H9 (cell line): ENCODE measurements at regions not wholly inside any gene's neighbourhood (a gene's known extent, or its start where the extent isn't known, plus 50 kb on each side); places are given as distances from the start of the nearest gene placed in this dataset.

Experiments used
- DNase-seq: peaks from one replicate; pipeline ENCODE4 v3.0.0-alpha.2; 2017
- H2AFZ ChIP-seq: one replicate; pipeline ENCODE4 v1.6.1; 2013; ENCODE audit warnings: mild to moderate bottlenecking, low read length, control low read depth, moderate library complexity
- H2AK5ac ChIP-seq: 2 replicates; pipeline ENCODE4 v1.6.1; 2013; ENCODE audit warnings: low read length, control low read depth, mixed read lengths; ENCODE audit not compliant: insufficient read length
- H2BK120ac ChIP-seq: one replicate; pipeline ENCODE4 v1.6.1; 2013; ENCODE audit warnings: low read depth, mild to moderate bottlenecking, low read length, control low read depth, inconsistent platforms; ENCODE audit not compliant: poor library complexity, severe bottlenecking
- H2BK12ac ChIP-seq: 2 replicates; pipeline ENCODE4 v1.6.1; 2013; ENCODE audit warnings: low read length, control low read depth, mixed read lengths, low read depth; ENCODE audit not compliant: insufficient read length
- H2BK15ac ChIP-seq: 2 replicates; pipeline ENCODE4 v1.6.1; 2013; ENCODE audit warnings: low read depth, low read length, control low read depth
- H2BK20ac ChIP-seq: one replicate; pipeline ENCODE4 v1.6.1; 2013; ENCODE audit warnings: low read depth, mild to moderate bottlenecking, low read length, control low read depth, inconsistent platforms; ENCODE audit not compliant: poor library complexity, severe bottlenecking
- H2BK5ac ChIP-seq: 2 replicates; pipeline ENCODE4 v1.6.1; 2013; ENCODE audit warnings: low read length, control low read depth, mixed read lengths; ENCODE audit not compliant: insufficient read length
- H3K14ac ChIP-seq: 2 replicates; pipeline ENCODE4 v1.6.1; 2013; ENCODE audit warnings: low read length, control low read depth; ENCODE audit not compliant: insufficient read depth
- H3K18ac ChIP-seq: 2 replicates; pipeline ENCODE4 v1.6.1; 2013; ENCODE audit warnings: low read depth, mild to moderate bottlenecking, mixed read lengths, low read length, control low read depth; ENCODE audit not compliant: insufficient read length
- H3K23ac ChIP-seq: 2 replicates; pipeline ENCODE4 v1.6.1; 2013; ENCODE audit warnings: low read length, control low read depth, mixed read lengths, low read depth; ENCODE audit not compliant: insufficient read length
- H3K23me2 ChIP-seq: 2 replicates; pipeline ENCODE4 v1.6.1; 2013; ENCODE audit warnings: low read depth, mild to moderate bottlenecking, mixed read lengths, low read length, control low read depth; ENCODE audit not compliant: insufficient read length, poor library complexity, severe bottlenecking
- H3K27ac ChIP-seq: 2 replicates; pipeline ENCODE4 v1.5.1; 2013; ENCODE audit warnings: low read length, control low read depth, mixed read lengths, low read depth; ENCODE audit not compliant: insufficient read length
- H3K27me3 ChIP-seq: 2 replicates; pipeline ENCODE4 v1.6.1; 2013; ENCODE audit warnings: low read length, control low read depth, inconsistent platforms; ENCODE audit not compliant: insufficient read depth
- H3K4ac ChIP-seq: 2 replicates; pipeline ENCODE4 v1.6.1; 2013; ENCODE audit warnings: low read depth, mild to moderate bottlenecking, control low read depth, inconsistent platforms, low read length, moderate library complexity
- H3K4me1 ChIP-seq: 2 replicates; pipeline ENCODE4 v1.6.1; 2013; ENCODE audit warnings: low read length, control low read depth, inconsistent platforms; ENCODE audit not compliant: insufficient read depth
- H3K4me2 ChIP-seq: 2 replicates; pipeline ENCODE4 v1.6.1; 2013; ENCODE audit warnings: low read length, control low read depth, mixed read lengths; ENCODE audit not compliant: insufficient read length, insufficient read depth
- H3K56ac ChIP-seq: 2 replicates; pipeline ENCODE4 v1.6.1; 2013; ENCODE audit warnings: low read depth, mild to moderate bottlenecking, mixed read lengths, low read length, control low read depth; ENCODE audit not compliant: insufficient read length
- H3K79me1 ChIP-seq: 2 replicates; pipeline ENCODE4 v1.6.1; 2013; ENCODE audit warnings: low read depth, mild to moderate bottlenecking, moderate library complexity, low read length, control low read depth, inconsistent platforms; ENCODE audit not compliant: insufficient read depth, poor library complexity, severe bottlenecking
- H3K79me2 ChIP-seq: 2 replicates; pipeline ENCODE4 v1.6.1; 2013; ENCODE audit warnings: low read length, control low read depth, inconsistent platforms; ENCODE audit not compliant: insufficient read depth
- H3K9ac ChIP-seq: 2 replicates; pipeline ENCODE4 v1.6.1; 2013; ENCODE audit warnings: low read length, control low read depth, mixed read lengths; ENCODE audit not compliant: insufficient read length; ENCODE audit errors: extremely low read depth
- H3K9me3 ChIP-seq: one replicate; pipeline ENCODE4 v1.6.1; 2013; ENCODE audit warnings: low read depth, low read length, inconsistent platforms; ENCODE audit not compliant: control insufficient read depth
- H3T11ph ChIP-seq: one replicate; pipeline ENCODE4 v1.6.1; 2013; ENCODE audit warnings: mild to moderate bottlenecking, low read length, control low read depth, inconsistent platforms
- H4K20me1 ChIP-seq: one replicate; pipeline ENCODE4 v1.6.1; 2013; ENCODE audit not compliant: control insufficient read depth, insufficient read length, insufficient read depth
- H4K5ac ChIP-seq: 2 replicates; pipeline ENCODE4 v1.6.1; 2013; ENCODE audit warnings: low read depth, mild to moderate bottlenecking, mixed read lengths, low read length, control low read depth; ENCODE audit not compliant: insufficient read length
- H4K8ac ChIP-seq: replicated peaks from 2 replicates; pipeline ENCODE4 v1.6.1; 2013; ENCODE audit warnings: low read length, control low read depth, mixed read lengths, low read depth; ENCODE audit not compliant: insufficient read length
- H4K91ac ChIP-seq: 2 replicates; pipeline ENCODE4 v1.6.1; 2013; ENCODE audit warnings: low read depth, mild to moderate bottlenecking, moderate library complexity, mixed read lengths, low read length, control low read depth; ENCODE audit not compliant: insufficient read length
- H3K27ac Mint-ChIP-seq, 3 experiments: 2 replicates in 2 of 3; 3 replicates in 1 of 3; pipeline ENCODE4 v1.8.0; 2020 to 2021; ENCODE audit warnings: mixed read lengths in 3 of 3, mild to moderate bottlenecking in 1 of 3, moderate library complexity in 1 of 3
- H3K27me3 Mint-ChIP-seq: 2 replicates; pipeline ENCODE4 v1.8.0; 2021; ENCODE audit warnings: low read depth, mild to moderate bottlenecking, moderate library complexity, mixed read lengths
- H3K36me3 Mint-ChIP-seq, 3 experiments: 2 replicates in 2 of 3; 3 replicates in 1 of 3; pipeline ENCODE4 v1.8.0; 2020 to 2021; ENCODE audit warnings: low read depth in 3 of 3, mixed read lengths in 3 of 3; ENCODE audit not compliant: insufficient read depth in 1 of 3
- H3K4me1 Mint-ChIP-seq, 2 experiments: 2 replicates each; pipeline ENCODE4 v1.8.0; 2020; ENCODE audit warnings: mixed read lengths in 2 of 2
- H3K4me3 Mint-ChIP-seq, 2 experiments: 2 replicates in 1 of 2; 3 replicates in 1 of 2; pipeline ENCODE4 v1.8.0; 2020 to 2021; ENCODE audit warnings: mild to moderate bottlenecking in 2 of 2, mixed read lengths in 2 of 2, moderate library complexity in 1 of 2
- H3K9me3 Mint-ChIP-seq, 2 experiments: 2 replicates in 1 of 2; 3 replicates in 1 of 2; pipeline ENCODE4 v1.8.0; 2020; ENCODE audit warnings: mild to moderate bottlenecking in 2 of 2, mixed read lengths in 2 of 2, moderate library complexity in 1 of 2
- WGBS: extraction: QIAGEN DNeasy Blood & Tissue Kit; methylation state at CpG from one replicate; pipeline ENCODE4 v1.1.7; 2013; ENCODE audit warnings: missing lambda C conversion rate, low lambda C conversion rate, mixed read lengths; ENCODE audit not compliant: insufficient read length; ENCODE audit errors: extremely low coverage; 5-methylcytosine and 5-hydroxymethylcytosine counted together
- TF ChIP-seq, protein P1 (sequence below): fragments of 200-600 bp; sonication (generic); conservative IDR thresholded peaks from 3 replicates; pipeline ENCODE4 v1.8.0; 2021; ENCODE audit warnings: antibody characterized with exemption, mild to moderate bottlenecking

DNA sequence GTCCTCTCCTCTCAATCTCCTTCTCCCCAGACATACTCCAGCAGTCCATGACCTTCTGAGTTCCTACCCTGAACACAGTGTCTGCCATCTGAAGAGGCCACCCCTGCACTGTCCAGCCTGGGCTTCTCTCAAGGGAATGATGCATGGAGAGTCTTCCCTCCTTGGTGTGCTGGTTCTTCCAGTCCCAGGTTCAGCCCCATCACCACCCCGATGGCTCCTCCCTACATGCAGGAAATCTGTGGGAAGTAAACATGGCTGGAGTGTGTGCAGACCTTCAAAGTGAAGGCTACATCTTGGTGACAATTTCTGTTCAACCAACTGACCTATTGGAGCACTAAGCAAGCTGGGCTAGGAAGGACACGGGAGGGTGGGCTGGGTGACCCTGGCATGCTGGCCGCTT, 121.0 kb upstream of the JAG1 start:
- H3K36me3 Mint-ChIP-seq, result no peaks in the 10 kb centered on the region
- Histone ChIP-seq H2BK15ac (no peak overlapping the region), H3T11ph (no peak overlapping the region), H3K18ac (no peak overlapping the region), H3K79me2 (no peaks in the 10 kb centered on the region), H3K4me2 (no peak overlapping the region), H3K4ac (no peak overlapping the region), H4K91ac (no peak overlapping the region), H2BK120ac (no peak overlapping the region), H3K23me2 (no peaks in the 10 kb centered on the region), H3K27ac (no peak overlapping the region), H3K14ac (no peak overlapping the region), H3K23ac (no peak overlapping the region), H3K56ac (no peak overlapping the region), H2AFZ (no peak overlapping the region), H3K79me1 (no peaks in the 10 kb centered on the region), H3K27me3 (no peaks in the 10 kb centered on the region), H4K5ac (no peak overlapping the region), H3K9ac (no peak overlapping the region), H2BK20ac (no peak overlapping the region), H2BK5ac (no peak overlapping the region), H3K9me3 (no peaks in the 10 kb centered on the region), H2AK5ac (no peak overlapping the region), H4K8ac (no peak overlapping the region), H3K4me1 (peaks cover 6% of the 10 kb centered on the region; the same call in 1 of the 2 replicates), H2BK12ac (no peak overlapping the region), H4K20me1 (no peaks in the 10 kb centered on the region)
- H3K4me3 Mint-ChIP-seq, result no peak overlapping the region
- no CpG with 5 or more reads among the region's 3 CpGs for WGBS
- no peak for DNase-seq
- TF ChIP-seq, protein P1, sequence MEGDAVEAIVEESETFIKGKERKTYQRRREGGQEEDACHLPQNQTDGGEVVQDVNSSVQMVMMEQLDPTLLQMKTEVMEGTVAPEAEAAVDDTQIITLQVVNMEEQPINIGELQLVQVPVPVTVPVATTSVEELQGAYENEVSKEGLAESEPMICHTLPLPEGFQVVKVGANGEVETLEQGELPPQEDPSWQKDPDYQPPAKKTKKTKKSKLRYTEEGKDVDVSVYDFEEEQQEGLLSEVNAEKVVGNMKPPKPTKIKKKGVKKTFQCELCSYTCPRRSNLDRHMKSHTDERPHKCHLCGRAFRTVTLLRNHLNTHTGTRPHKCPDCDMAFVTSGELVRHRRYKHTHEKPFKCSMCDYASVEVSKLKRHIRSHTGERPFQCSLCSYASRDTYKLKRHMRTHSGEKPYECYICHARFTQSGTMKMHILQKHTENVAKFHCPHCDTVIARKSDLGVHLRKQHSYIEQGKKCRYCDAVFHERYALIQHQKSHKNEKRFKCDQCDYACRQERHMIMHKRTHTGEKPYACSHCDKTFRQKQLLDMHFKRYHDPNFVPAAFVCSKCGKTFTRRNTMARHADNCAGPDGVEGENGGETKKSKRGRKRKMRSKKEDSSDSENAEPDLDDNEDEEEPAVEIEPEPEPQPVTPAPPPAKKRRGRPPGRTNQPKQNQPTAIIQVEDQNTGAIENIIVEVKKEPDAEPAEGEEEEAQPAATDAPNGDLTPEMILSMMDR, result no peak
- H3K27me3 Mint-ChIP-seq, result peaks cover 2% of the 10 kb centered on the region
- no peak overlapping the region for H3K27ac Mint-ChIP-seq
- H3K9me3 Mint-ChIP-seq, result no peaks in the 10 kb centered on the region
- peaks cover 19 to 32% of the 10 kb centered on the region in 2 experiments for H3K4me1 Mint-ChIP-seq
